Endothelial cell of umbilical vein (primary cell): ENCODE measurements at regions not wholly inside any gene's neighbourhood (a gene's known extent, or its start where the extent isn't known, plus 50 kb on each side); places are given as distances from the start of the nearest gene placed in this dataset.

ENCODE experiments used
- BruUV-seq: library from RNA; stranded (reverse); fragments of 400-500 nt; replicated peaks from 2 replicates; lab custom pipeline; 2021; lab: Mats Ljungman, UMichigan
- CTCF ChIA-PET: fragments of 300-600, 350-600 bp; sonication (Branson Sonifier 250); formaldehyde crosslinking; loops from one replicate; lab custom pipeline; 2021; ENCODE audit warnings: antibody characterized with exemption, inconsistent platforms; lab: Charles Lee
- POLR2A ChIA-PET: fragments of 300-600, 350-600 bp; sonication (Branson Sonifier 250); formaldehyde crosslinking; loops from one replicate; lab custom pipeline; 2021; ENCODE audit warnings: antibody characterized with exemption, inconsistent platforms; lab: Charles Lee
- DNase-seq: peaks from one replicate; pipeline ENCODE4 v3.0.0-alpha.2; 2011; ENCODE audit warnings: low read depth, low spot score
- FAIRE-seq: peaks from 2 replicates; lab custom pipeline; 2011; peaks lifted over from hg19 to GRCh38; lab: Jason Lieb, UNC
- H2AFZ ChIP-seq: 2 replicates; pipeline ENCODE4 v1.6.0; 2012; ENCODE audit warnings: low read depth, low read length, control low read depth, inconsistent platforms
- H3K27ac ChIP-seq: 2 replicates; pipeline ENCODE4 v1.5.1; 2011; ENCODE audit warnings: low read depth, mild to moderate bottlenecking, control low read depth, low read length, moderate library complexity; ENCODE audit not compliant: insufficient read depth
- H3K27me3 ChIP-seq, 2 experiments: 2 replicates each; pipeline versions ENCODE4 v1.6.0 to v1.6.1; 2011; ENCODE audit warnings: low read length in 2 of 2, mixed read lengths in 1 of 2; ENCODE audit not compliant: control insufficient read depth in 2 of 2, insufficient read depth in 2 of 2
- H3K36me3 ChIP-seq, 2 experiments: 2 replicates in 1 of 2; 3 replicates in 1 of 2; pipeline ENCODE4 v1.5.1; 2011; ENCODE audit warnings: low read length in 2 of 2, mild to moderate bottlenecking in 1 of 2, moderate library complexity in 1 of 2; ENCODE audit not compliant: control insufficient read depth in 2 of 2, insufficient read depth in 2 of 2; ENCODE audit errors: extremely low read depth in 1 of 2
- H3K4me1 ChIP-seq: 3 replicates; pipeline ENCODE4 v1.5.1; 2011; ENCODE audit warnings: mild to moderate bottlenecking, low read length; ENCODE audit not compliant: control insufficient read depth, insufficient read depth; ENCODE audit errors: extremely low read depth
- H3K4me2 ChIP-seq: 2 replicates; pipeline ENCODE4 v1.6.1; 2011; ENCODE audit warnings: low read length, control low read depth, mixed read lengths; ENCODE audit not compliant: insufficient read depth
- H3K4me3 ChIP-seq, 3 experiments: fragments of 200-600 bp in 1 of 3; sonication (generic), shearing (Covaris generic) in 1 of 3; replicated peaks in 1 of 3; 2 replicates each; pipeline ENCODE4 v1.5.1; 2011 to 2016; ENCODE audit warnings: control low read depth in 3 of 3, low read length in 3 of 3, mild to moderate bottlenecking in 2 of 3, inconsistent platforms in 1 of 3, low read depth in 1 of 3, moderate library complexity in 1 of 3; ENCODE audit not compliant: insufficient read depth in 1 of 3
- H3K79me2 ChIP-seq: 2 replicates; pipeline ENCODE4 v1.6.0; 2012; ENCODE audit warnings: low read length, inconsistent platforms; ENCODE audit not compliant: control insufficient read depth, insufficient read depth
- H3K9ac ChIP-seq: replicated peaks from 2 replicates; pipeline ENCODE3; 2011; ENCODE audit warnings: low read length, control low read depth; ENCODE audit not compliant: insufficient read depth; ENCODE audit errors: extremely low read depth
- H3K9me1 ChIP-seq: replicated peaks from 3 replicates; pipeline ENCODE4 v1.6.0; 2011; ENCODE audit warnings: mild to moderate bottlenecking, low read length; ENCODE audit not compliant: control insufficient read depth, insufficient read depth; ENCODE audit errors: extremely low read depth
- H3K9me3 ChIP-seq: replicated peaks from 2 replicates; pipeline ENCODE4 v1.5.1; 2012; ENCODE audit warnings: low read length, inconsistent platforms; ENCODE audit not compliant: control insufficient read depth, insufficient read depth
- H4K20me1 ChIP-seq: replicated peaks from 2 replicates; pipeline ENCODE3; 2011; ENCODE audit warnings: mild to moderate bottlenecking, low read length; ENCODE audit not compliant: control insufficient read depth, insufficient read depth; ENCODE audit errors: extremely low read depth
- CTCF ChIP-seq, 2 donors: IDR thresholded peaks; 1 replicate in 1 of 2; 2 replicates in 1 of 2; pipeline ENCODE4 v1.5.1; 2011; ENCODE audit warnings: low read length in 2 of 2, mild to moderate bottlenecking in 2 of 2, moderate library complexity in 2 of 2, control low read depth in 1 of 2, inconsistent platforms in 1 of 2, low read depth in 1 of 2; ENCODE audit not compliant: insufficient read depth in 1 of 2; ENCODE audit errors: extremely low read depth in 1 of 2
- EZH2 ChIP-seq: IDR thresholded peaks from 2 replicates; pipeline ENCODE4 v1.6.1; 2012; ENCODE audit warnings: borderline replicate concordance, low read depth, mild to moderate bottlenecking, moderate library complexity, low read length, inconsistent platforms; ENCODE audit not compliant: severe bottlenecking
- FOS ChIP-seq: IDR thresholded peaks from 2 replicates; pipeline ENCODE4 v1.6.1; 2011; ENCODE audit warnings: mild to moderate bottlenecking, low read length, moderate library complexity, borderline replicate concordance; ENCODE audit not compliant: insufficient read depth
- GATA2 ChIP-seq: IDR thresholded peaks from 2 replicates; pipeline ENCODE4 v1.7.0; 2011; ENCODE audit warnings: low read depth, mild to moderate bottlenecking, moderate library complexity, mixed read lengths, low read length; ENCODE audit not compliant: insufficient read length, insufficient read depth
- JUN ChIP-seq: IDR thresholded peaks from 2 replicates; pipeline ENCODE4 v1.6.1; 2011; ENCODE audit warnings: borderline replicate concordance, low read depth; ENCODE audit not compliant: insufficient read length, insufficient read depth
- MAX ChIP-seq: IDR thresholded peaks from 2 replicates; pipeline ENCODE4 v1.6.1; 2011; ENCODE audit not compliant: insufficient read depth, insufficient read length
- MYC ChIP-seq: IDR thresholded peaks from one replicate; pipeline ENCODE4 v1.6.1; 2011; ENCODE audit warnings: mild to moderate bottlenecking, low read depth, low read length
- POLR2A ChIP-seq: IDR thresholded peaks from 2 replicates; pipeline ENCODE4 v1.6.1; 2012; ENCODE audit warnings: low read depth, mild to moderate bottlenecking, control low read depth, low read length
- POLR2AphosphoS5 ChIP-seq: IDR thresholded peaks from 2 replicates; pipeline ENCODE4 v1.6.1; 2012; ENCODE audit warnings: low read depth, mild to moderate bottlenecking, control low read depth, low read length, moderate library complexity; ENCODE audit not compliant: insufficient read depth
- dilution Hi-C: fragments of 300-500 bp; cut with MboI; formaldehyde crosslinking; loops from one replicate; pipeline ENCODE4 v1.15.0; 2019; ENCODE audit warnings: low sequenced_read_pairs; ENCODE audit not compliant: extremely low pct_ligation_motif_present
- intact Hi-C: fragments of 100-400 bp; cut with micrococcal nuclease; formaldehyde crosslinking; loops from one replicate; pipeline ENCODE4 v1.10.0; 2022

- H3K9me1 ChIP-seq: no peaks in the 10 kb centered on the region
- intact Hi-C loops: no loop called here
- H3K4me1 ChIP-seq: no peaks in the 10 kb centered on the region
- no peak for DNase-seq
- no peaks in the 10 kb centered on the region for H3K36me3 ChIP-seq
- no peaks in the 10 kb centered on the region for H4K20me1 ChIP-seq
- H3K4me2 ChIP-seq: no peak overlapping the region
- dilution Hi-C loops: no loop called here
- H3K79me2 ChIP-seq: no peaks in the 10 kb centered on the region
- BruUV-seq: no TSS peak
- TF ChIP-seq POLR2A (no peak), MYC (no peak), EZH2 (no peak), CTCF (IDR thresholded peaks at IDR 0.05; ENCODE audit: extremely low read depth in 1 of 2, insufficient read depth in 1 of 2, low read depth in 1 of 2, low read length in 2 of 2) (no peak), FOS (no peak), POLR2AphosphoS5 (no peak), JUN (no peak), GATA2 (no peak), MAX (no peak)
- POLR2A ChIA-PET: no interaction called here
- H3K27me3 ChIP-seq: no peaks in the 10 kb centered on the region
- CTCF ChIA-PET: no interaction called here
- no peaks in the 10 kb centered on the region for H3K9me3 ChIP-seq
- FAIRE-seq: no peak
- H3K27ac ChIP-seq: no peak overlapping the region
- H3K9ac ChIP-seq: no peak overlapping the region
- H2AFZ ChIP-seq: no peak overlapping the region
- H3K4me3 ChIP-seq: no peak overlapping the region
Measured at GRCh38 chr18:29251681-29252080, 1074.8 kb upstream of the CDH2 start.
